PC-9 (cell line): ENCODE measurements at regions not wholly inside any gene's neighbourhood (a gene's known extent, or its start where the extent isn't known, plus 50 kb on each side); places are given as distances from the start of the nearest gene placed in this dataset.

Source experiments
- BruUV-seq: library from RNA; stranded (reverse); fragments of 400-500 nt; replicated peaks from 2 replicates; lab custom pipeline; 2021; lab: Mats Ljungman, UMichigan
- CTCF ChIA-PET: fragments of 300-600 bp; sonication (Branson Sonifier 250); formaldehyde crosslinking; loops from one replicate; lab custom pipeline; 2022; ENCODE audit warnings: antibody characterized with exemption; lab: Charles Lee
- POLR2A ChIA-PET: fragments of 300-600 bp; sonication (Branson Sonifier 250); formaldehyde crosslinking; loops from one replicate; lab custom pipeline; 2022; ENCODE audit warnings: antibody characterized with exemption; ENCODE audit not compliant: unreplicated experiment; lab: Charles Lee
- DNase-seq, 2 experiments: peaks; one replicate each; pipeline versions ENCODE4 v3.0.0 to v3.0.0-alpha.2; 2015 to 2022; ENCODE audit warnings: mixed read lengths in 1 of 2
- H2AFZ ChIP-seq: fragments of 200-600 bp; sonication (generic); 2 replicates; pipeline ENCODE4 v1.8.1; 2017; ENCODE audit warnings: antibody characterized with exemption
- H3F3A ChIP-seq: fragments of 200-600 bp; sonication (generic); 2 replicates; pipeline ENCODE4 v1.8.1; 2017; ENCODE audit warnings: antibody characterized with exemption, mild to moderate bottlenecking, low read depth; ENCODE audit not compliant: insufficient read depth
- H3K27ac ChIP-seq: fragments of 200-600 bp; sonication (generic); 2 replicates; pipeline ENCODE4 v1.6.1; 2016; ENCODE audit warnings: mixed run types
- H3K27me3 ChIP-seq: fragments of 200-600 bp; sonication (generic); 2 replicates; pipeline ENCODE4 v1.6.1; 2016; ENCODE audit warnings: low read depth, mixed run types; ENCODE audit not compliant: insufficient read depth
- H3K36me3 ChIP-seq: fragments of 200-600 bp; sonication (generic); 2 replicates; pipeline ENCODE4 v1.6.1; 2016; ENCODE audit warnings: low read depth, mixed run types
- H3K4me1 ChIP-seq: fragments of 200-600 bp; sonication (generic); replicated peaks from 2 replicates; pipeline ENCODE4 v1.6.1; 2016; ENCODE audit warnings: mixed run types; ENCODE audit not compliant: insufficient read depth
- H3K4me2 ChIP-seq: fragments of 200-600 bp; sonication (generic); 2 replicates; pipeline ENCODE4 v1.6.1; 2017; ENCODE audit warnings: mixed run types
- H3K4me3 ChIP-seq: fragments of 200-600 bp; sonication (generic); 2 replicates; pipeline ENCODE4 v1.6.1; 2016; ENCODE audit warnings: mixed run types
- H3K79me2 ChIP-seq: fragments of 200-600 bp; sonication (generic); 2 replicates; pipeline ENCODE4 v1.6.1; 2017; ENCODE audit warnings: low read depth, mixed run types
- H3K9me2 ChIP-seq: fragments of 200-600 bp; sonication (generic); 2 replicates; pipeline ENCODE4 v1.8.1; 2017; ENCODE audit warnings: mild to moderate bottlenecking; ENCODE audit not compliant: insufficient read depth
- H3K9me3 ChIP-seq: fragments of 200-600 bp; sonication (generic); 2 replicates; pipeline ENCODE4 v1.8.1; 2016; ENCODE audit warnings: low read depth; ENCODE audit not compliant: insufficient read depth
- H4K20me1 ChIP-seq: fragments of 200-600 bp; sonication (generic); 2 replicates; pipeline ENCODE4 v1.8.1; 2017; ENCODE audit not compliant: insufficient read depth
- CTCF ChIP-seq: fragments of 200-600 bp; sonication (generic); conservative IDR thresholded peaks from 2 replicates; pipeline ENCODE4 v1.6.1; 2017; ENCODE audit warnings: mixed run types, antibody characterized with exemption, mild to moderate bottlenecking, moderate library complexity
- EZH2 ChIP-seq: fragments of 200-600 bp; sonication (generic); IDR thresholded peaks from 2 replicates; pipeline ENCODE4 v1.8.0; 2017; ENCODE audit warnings: antibody characterized with exemption, low read depth
- intact Hi-C: fragments of 100-400 bp; cut with micrococcal nuclease; formaldehyde crosslinking; loops from one replicate; pipeline ENCODE4 v1.10.0; 2022; ENCODE audit not compliant: unreplicated experiment

- Histone ChIP-seq H3K9me3 (no peaks in the 10 kb centered on the region), H3K4me2 (no peak overlapping the region), H3K27ac (no peak overlapping the region), H3K4me3 (no peak overlapping the region), H3F3A (no peaks in the 10 kb centered on the region), H4K20me1 (no peaks in the 10 kb centered on the region), H3K79me2 (no peaks in the 10 kb centered on the region), H3K36me3 (no peaks in the 10 kb centered on the region), H3K27me3 (no peaks in the 10 kb centered on the region), H2AFZ (no peak overlapping the region; the same call in 1 of the 2 replicates), H3K4me1 (no peaks in the 10 kb centered on the region), H3K9me2 (no peaks in the 10 kb centered on the region)
- BruUV-seq = no TSS peak
- CTCF ChIA-PET = no interaction called here
- POLR2A ChIA-PET = interaction anchor here (0.6 kb wide), 1 partner anchor 12 kb away, joined by 4 read pairs; no protein-coding TSS in a partner anchor
- DNase-seq = no peak
- TF ChIP-seq EZH2 (no peak), CTCF (no peak)
- intact Hi-C loops = no loop called here
Measured at GRCh38 chr4:45349859-45350258, 623.5 kb upstream of the GNPDA2 start.

GRCh38 chr4:45346816-45347435, 620.6 kb upstream of the GNPDA2 start:
- Histone ChIP-seq H3K4me3 (no peak overlapping the region), H3K4me1 (no peaks in the 10 kb centered on the region), H4K20me1 (no peaks in the 10 kb centered on the region), H3K79me2 (no peaks in the 10 kb centered on the region), H3K4me2 (no peak overlapping the region), H3K9me2 (no peaks in the 10 kb centered on the region), H3F3A (no peaks in the 10 kb centered on the region), H3K9me3 (no peaks in the 10 kb centered on the region), H3K27me3 (no peaks in the 10 kb centered on the region), H3K27ac (no peak overlapping the region), H3K36me3 (no peaks in the 10 kb centered on the region), H2AFZ (no peak overlapping the region)
- POLR2A ChIA-PET = no interaction called here
- intact Hi-C loops = no loop called here
- DNase-seq = no peak
- TF ChIP-seq EZH2 = no peak
- no peak for TF ChIP-seq CTCF
- CTCF ChIA-PET = no interaction called here
- no TSS peak for BruUV-seq

GRCh38 chr4:45345558-45345957, 619.2 kb upstream of the GNPDA2 start:
- no peaks in the 10 kb centered on the region for H3K9me3 ChIP-seq
- TF ChIP-seq CTCF = no peak
- no peak for TF ChIP-seq EZH2
- H3F3A ChIP-seq = no peaks in the 10 kb centered on the region
- CTCF ChIA-PET = no interaction called here
- H3K4me1 ChIP-seq = no peaks in the 10 kb centered on the region
- no peak for DNase-seq
- no peak overlapping the region for H3K4me2 ChIP-seq
- no peaks in the 10 kb centered on the region for H3K79me2 ChIP-seq
- no peak overlapping the region for H3K4me3 ChIP-seq
- no peaks in the 10 kb centered on the region for H3K36me3 ChIP-seq
- H2AFZ ChIP-seq = no peak overlapping the region
- H3K9me2 ChIP-seq = no peaks in the 10 kb centered on the region
- BruUV-seq = no TSS peak
- H3K27ac ChIP-seq = no peak overlapping the region
- H4K20me1 ChIP-seq = no peaks in the 10 kb centered on the region
- intact Hi-C loops = no loop called here
- H3K27me3 ChIP-seq = no peaks in the 10 kb centered on the region
- POLR2A ChIA-PET = no interaction called here
